ENCODE measurements at regions not wholly inside any gene's neighbourhood (a gene's known extent, or its start where the extent isn't known, plus 50 kb on each side); places are given as distances from the start of the nearest gene placed in this dataset.
"Not testable (repeated sequence)": the region's sequence is repeated elsewhere in the genome, so short reads cannot be mapped to it uniquely, and the experiment has no call there.

DNA sequence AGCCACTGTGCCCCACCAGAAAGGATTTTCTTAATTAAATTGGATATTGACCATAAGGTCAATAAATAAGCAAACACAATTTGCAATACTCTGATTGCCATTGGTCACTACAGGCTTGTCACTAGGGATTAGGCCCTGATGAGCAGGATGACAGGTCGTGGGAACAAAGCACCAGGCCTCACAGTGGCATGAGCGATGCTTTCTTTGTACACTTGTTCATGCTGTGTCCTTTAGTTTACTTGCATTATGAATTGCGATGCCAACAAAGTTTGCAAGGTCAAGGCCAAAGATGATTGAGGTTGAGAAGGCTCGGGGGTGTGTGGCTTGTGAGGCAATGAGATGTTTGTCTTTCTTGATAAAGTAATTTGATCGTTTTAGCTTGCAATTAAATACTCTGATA lies 136.0 kb downstream of the TTC8 start:
- DNase-seq, result no peak
- Mint-ChIP-seq H3K36me3 (ENCODE audit: low read depth) (no peaks in the 10 kb centered on the region), H3K4me3 (no peak overlapping the region), H3K27me3 (peaks cover 3% of the 10 kb centered on the region), H3K4me1 (no peaks in the 10 kb centered on the region), H3K9me3 (no peaks in the 10 kb centered on the region), H3K27ac (no peak overlapping the region)
- POLR2A ChIA-PET, result no interaction called here
- CTCF ChIA-PET, result no interaction called here

DNA sequence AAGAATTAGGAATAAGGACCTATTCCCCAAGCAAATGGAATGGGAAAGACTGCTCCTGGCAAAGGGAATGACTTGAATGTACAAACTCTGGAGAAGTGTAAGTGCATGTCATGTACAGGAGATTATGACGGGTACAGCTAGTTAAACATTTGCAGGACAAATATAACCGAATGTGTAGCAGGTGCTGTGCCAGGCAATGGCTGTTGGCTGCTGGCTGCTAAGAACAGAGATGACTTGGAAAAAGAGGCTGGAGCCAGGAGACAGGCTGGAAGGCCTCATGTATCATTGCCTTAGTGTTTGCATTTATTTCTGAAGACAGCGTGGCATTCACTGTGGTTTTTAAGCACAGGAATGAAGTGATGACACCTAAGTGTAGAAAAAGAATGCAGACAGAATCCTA lies 136.8 kb downstream of the TTC8 start:
- no peaks in the 10 kb centered on the region for H3K9me3 Mint-ChIP-seq
- no peak overlapping the region for H3K4me3 Mint-ChIP-seq
- CTCF ChIA-PET, result no interaction called here
- no peaks in the 10 kb centered on the region for H3K36me3 Mint-ChIP-seq (ENCODE audit: low read depth)
- no peak overlapping the region for H3K27ac Mint-ChIP-seq
- DNase-seq, result no peak
- H3K27me3 Mint-ChIP-seq, result peaks cover 3% of the 10 kb centered on the region
- POLR2A ChIA-PET, result no interaction called here
- H3K4me1 Mint-ChIP-seq, result no peaks in the 10 kb centered on the region

DNA sequence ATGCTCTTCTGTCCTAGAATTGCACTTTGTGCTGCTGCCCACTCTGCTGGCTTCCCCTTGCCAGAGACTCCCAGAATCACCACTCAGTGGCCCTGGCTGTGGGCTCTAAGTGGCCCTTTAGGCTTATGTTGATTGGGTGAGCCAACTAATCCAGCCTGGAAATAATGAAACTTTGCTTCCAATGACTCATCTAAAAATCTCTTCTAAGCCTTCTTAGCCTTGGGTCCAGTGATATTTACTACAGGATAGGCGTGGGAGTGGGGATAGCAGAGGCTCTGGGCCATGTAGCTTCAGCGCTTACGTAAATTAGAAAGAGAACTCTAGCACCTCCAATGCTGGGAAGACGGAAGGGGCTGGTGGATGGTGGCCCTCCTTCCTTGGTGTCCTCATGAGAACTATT lies 137.9 kb downstream of the TTC8 start:
- H3K4me3 Mint-ChIP-seq, result no peak overlapping the region
- H3K27ac Mint-ChIP-seq, result no peak overlapping the region
- POLR2A ChIA-PET, result no interaction called here
- DNase-seq, result no peak
- H3K36me3 Mint-ChIP-seq (ENCODE audit: low read depth), result no peaks in the 10 kb centered on the region
- H3K4me1 Mint-ChIP-seq, result no peaks in the 10 kb centered on the region
- CTCF ChIA-PET, result no interaction called here
- H3K27me3 Mint-ChIP-seq, result peaks cover 3% of the 10 kb centered on the region
- H3K9me3 Mint-ChIP-seq, result no peaks in the 10 kb centered on the region

DNA sequence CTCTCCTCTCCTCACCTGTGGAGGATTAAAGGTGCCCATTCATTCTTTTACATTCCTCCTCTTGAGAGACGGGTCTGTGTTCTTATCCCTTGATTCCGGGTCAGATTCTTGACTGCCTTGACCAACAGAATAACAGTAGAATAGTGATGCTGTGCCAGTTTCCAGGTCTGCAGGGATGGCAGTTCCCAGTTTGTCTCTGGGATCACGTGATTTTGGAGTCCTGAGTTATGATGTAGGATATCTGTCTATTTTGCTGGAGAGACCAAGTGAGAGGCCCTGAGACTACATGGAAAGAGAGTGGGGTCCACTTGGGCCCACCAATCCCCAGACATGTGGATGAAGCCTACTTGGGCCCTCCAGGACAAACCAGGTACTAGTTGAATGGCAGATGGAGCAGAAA lies 142.8 kb downstream of the TTC8 start:
- H3K36me3 Mint-ChIP-seq (ENCODE audit: low read depth), result no peaks in the 10 kb centered on the region
- no peak overlapping the region for H3K27ac Mint-ChIP-seq
- H3K27me3 Mint-ChIP-seq, result peaks cover 3% of the 10 kb centered on the region
- ChIA-PET CTCF (no interaction called here), POLR2A (no interaction called here)
- no peak overlapping the region for H3K4me3 Mint-ChIP-seq
- H3K4me1 Mint-ChIP-seq, result no peaks in the 10 kb centered on the region
- DNase-seq, result no peak
- H3K9me3 Mint-ChIP-seq, result no peaks in the 10 kb centered on the region

DNA sequence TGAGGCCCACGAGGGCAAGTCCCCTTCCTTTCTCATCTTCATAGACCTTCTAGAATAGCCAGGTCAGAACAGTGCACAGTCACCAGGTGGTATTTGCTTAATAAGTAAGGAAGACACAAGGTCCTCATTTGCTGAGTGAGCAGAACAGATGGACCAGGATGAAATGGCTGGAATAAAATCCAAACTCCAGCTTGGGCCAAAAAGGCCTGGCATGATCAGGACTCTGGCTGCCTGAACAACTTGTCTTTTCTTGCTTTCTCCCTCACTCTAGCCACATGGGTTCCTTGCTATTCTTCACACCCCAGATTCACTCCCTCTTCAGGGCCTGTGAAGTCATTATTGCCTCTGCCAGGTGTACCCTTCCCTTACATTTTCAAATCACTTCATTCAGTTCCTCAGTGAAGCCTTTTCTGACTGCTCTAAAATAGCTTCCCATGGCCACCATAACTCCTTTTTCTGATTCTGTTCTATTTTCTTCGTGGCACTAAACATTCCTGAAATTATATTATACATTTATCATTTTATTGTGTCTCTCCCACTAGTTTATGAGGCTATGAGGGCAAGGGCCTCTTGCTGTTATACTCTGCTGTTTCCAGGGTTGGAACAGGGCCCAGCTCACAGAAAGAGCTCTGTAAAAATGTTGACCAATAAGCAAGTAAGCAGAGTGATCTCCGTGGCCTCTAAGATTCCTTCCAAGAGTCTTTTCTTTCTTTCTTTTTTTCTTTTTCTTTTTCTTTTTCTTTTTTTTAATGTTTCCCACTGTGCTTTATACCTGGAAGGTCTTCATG lies 150.8 kb downstream of the TTC8 start:
- POLR2A ChIA-PET, result no interaction called here
- CTCF ChIA-PET, result no interaction called here
- DNase-seq, result no peak
- Mint-ChIP-seq H3K36me3 (ENCODE audit: low read depth) (no peaks in the 10 kb centered on the region), H3K9me3 (no peaks in the 10 kb centered on the region), H3K27me3 (peaks cover 14% of the 10 kb centered on the region), H3K4me3 (no peak overlapping the region), H3K4me1 (no peaks in the 10 kb centered on the region), H3K27ac (no peak overlapping the region)

DNA sequence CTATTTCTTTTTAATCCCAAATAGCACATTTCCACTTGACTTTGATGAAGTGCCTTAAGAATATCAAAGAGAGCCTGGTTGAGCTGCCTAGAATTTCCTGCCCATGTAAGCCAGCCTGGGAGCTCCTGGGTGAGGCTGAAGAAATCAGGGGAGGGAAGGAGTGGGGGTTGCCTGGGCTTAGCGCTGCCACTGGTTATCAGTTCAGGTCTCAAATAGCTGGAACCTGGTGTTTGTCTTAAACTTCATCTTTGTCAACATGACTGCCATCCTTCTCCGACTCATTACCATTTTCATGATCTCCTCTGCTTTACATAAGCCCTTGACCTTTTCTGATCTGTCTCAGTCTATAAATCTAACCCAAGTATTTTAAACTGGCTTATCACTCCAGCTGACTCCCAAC lies 151.5 kb downstream of the TTC8 start:
- Mint-ChIP-seq H3K4me1 (no peaks in the 10 kb centered on the region), H3K4me3 (no peak overlapping the region), H3K9me3 (no peaks in the 10 kb centered on the region), H3K36me3 (ENCODE audit: low read depth) (no peaks in the 10 kb centered on the region), H3K27ac (no peak overlapping the region), H3K27me3 (peaks cover 14% of the 10 kb centered on the region)
- POLR2A ChIA-PET, result no interaction called here
- DNase-seq, result no peak
- CTCF ChIA-PET, result no interaction called here

DNA sequence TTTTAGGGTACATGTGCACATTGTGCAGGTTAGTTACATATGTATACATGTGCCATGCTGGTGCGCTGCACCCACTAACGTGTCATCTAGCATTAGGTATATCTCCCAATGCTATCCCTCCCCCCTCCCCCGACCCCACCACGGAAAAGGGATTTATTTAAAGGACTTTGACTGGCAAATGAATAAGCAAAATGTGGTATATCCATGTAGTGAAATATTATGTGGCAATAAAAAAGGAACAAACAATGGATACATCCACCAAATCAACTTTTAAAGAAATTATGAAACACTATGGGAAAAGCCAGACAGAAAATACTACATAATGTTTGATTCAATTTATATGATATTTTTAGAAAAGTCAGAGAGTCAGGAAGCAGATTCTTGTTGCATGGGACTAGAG lies 156.5 kb downstream of the TTC8 start:
- H3K4me3 Mint-ChIP-seq; CTCF ChIA-PET; H3K36me3 Mint-ChIP-seq (ENCODE audit: low read depth); H3K9me3 Mint-ChIP-seq; DNase-seq; H3K27ac Mint-ChIP-seq; H3K4me1 Mint-ChIP-seq; POLR2A ChIA-PET: not testable (repeated sequence)
- peaks cover 14% of the 10 kb centered on the region for H3K27me3 Mint-ChIP-seq

DNA sequence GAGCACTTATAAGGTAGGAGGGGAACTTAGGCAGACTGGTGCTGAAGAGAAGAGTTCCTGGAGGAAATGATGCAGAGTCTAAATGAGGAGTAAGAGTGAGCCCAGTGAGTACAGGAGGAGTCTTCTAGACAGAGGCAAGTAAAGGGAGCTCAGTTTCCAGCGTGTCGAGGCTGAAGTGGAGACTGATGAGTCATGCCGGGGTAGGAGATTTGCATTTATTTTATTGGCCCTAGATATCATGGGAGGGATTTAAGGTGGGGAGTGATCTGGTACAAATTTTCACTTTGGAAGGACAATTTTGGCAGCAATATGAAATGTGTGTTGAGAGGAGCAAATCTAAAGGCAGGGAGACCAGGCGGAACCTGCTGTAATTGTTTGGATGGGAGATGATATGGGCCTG lies 157.5 kb downstream of the TTC8 start:
- Mint-ChIP-seq H3K27me3 (peaks cover 14% of the 10 kb centered on the region), H3K27ac (no peak overlapping the region), H3K4me1 (no peaks in the 10 kb centered on the region), H3K4me3 (no peak overlapping the region), H3K36me3 (ENCODE audit: low read depth) (no peaks in the 10 kb centered on the region), H3K9me3 (peaks cover 2% of the 10 kb centered on the region)
- no peak for DNase-seq
- ChIA-PET CTCF (no interaction called here), POLR2A (no interaction called here)

DNA sequence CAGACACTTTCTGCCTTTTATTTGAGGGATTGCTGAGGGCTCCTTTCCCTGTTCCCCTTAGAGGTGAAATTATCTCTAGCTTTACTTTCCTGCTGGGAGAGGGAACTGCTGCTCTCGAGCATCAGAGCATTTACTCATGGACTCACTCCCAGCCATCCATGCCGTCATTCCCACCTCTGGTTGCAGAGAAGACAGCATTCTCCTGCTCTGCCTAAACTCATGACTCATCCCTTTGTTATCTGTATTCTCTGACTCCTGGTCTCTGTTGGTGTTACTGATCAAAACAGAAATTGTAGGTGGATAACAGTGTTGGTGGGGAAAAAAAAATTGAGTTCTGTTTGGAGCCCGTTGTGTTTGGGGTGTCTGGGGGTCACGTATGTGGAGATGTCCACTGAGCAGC lies 159.3 kb downstream of the TTC8 start:
- ChIA-PET POLR2A (no interaction called here), CTCF (no interaction called here)
- no peaks in the 10 kb centered on the region for H3K4me1 Mint-ChIP-seq
- no peak overlapping the region for H3K27ac Mint-ChIP-seq
- H3K4me3 Mint-ChIP-seq, result no peak overlapping the region
- DNase-seq, result no peak
- peaks cover 8% of the 10 kb centered on the region for H3K27me3 Mint-ChIP-seq
- no peaks in the 10 kb centered on the region for H3K36me3 Mint-ChIP-seq (ENCODE audit: low read depth)
- peaks cover 2% of the 10 kb centered on the region for H3K9me3 Mint-ChIP-seq

DNA sequence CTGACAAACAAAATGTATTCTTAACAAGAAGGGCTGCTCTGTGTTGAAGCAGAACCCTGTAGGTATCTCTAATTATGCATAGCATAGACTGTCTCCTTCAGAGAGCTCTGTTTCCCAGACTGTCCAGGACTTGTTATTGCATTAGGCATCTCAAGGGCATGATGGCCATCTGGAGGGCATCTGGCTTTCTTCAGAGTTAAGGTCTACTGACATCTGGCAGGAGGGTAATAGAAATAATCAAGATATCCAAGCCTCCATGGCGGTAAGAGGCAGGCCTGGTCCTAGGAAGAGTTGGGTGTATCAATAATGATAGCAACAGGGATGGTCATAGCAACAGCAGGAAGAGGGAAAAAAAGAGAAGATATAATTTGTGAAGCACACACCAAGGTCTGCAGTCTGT lies 161.2 kb downstream of the TTC8 start:
- Mint-ChIP-seq H3K27me3 (no peaks in the 10 kb centered on the region), H3K4me3 (no peak overlapping the region), H3K9me3 (peaks cover 2% of the 10 kb centered on the region), H3K36me3 (ENCODE audit: low read depth) (no peaks in the 10 kb centered on the region), H3K27ac (no peak overlapping the region), H3K4me1 (no peaks in the 10 kb centered on the region)
- ChIA-PET POLR2A (no interaction called here), CTCF (no interaction called here)
- DNase-seq, result no peak

DNA sequence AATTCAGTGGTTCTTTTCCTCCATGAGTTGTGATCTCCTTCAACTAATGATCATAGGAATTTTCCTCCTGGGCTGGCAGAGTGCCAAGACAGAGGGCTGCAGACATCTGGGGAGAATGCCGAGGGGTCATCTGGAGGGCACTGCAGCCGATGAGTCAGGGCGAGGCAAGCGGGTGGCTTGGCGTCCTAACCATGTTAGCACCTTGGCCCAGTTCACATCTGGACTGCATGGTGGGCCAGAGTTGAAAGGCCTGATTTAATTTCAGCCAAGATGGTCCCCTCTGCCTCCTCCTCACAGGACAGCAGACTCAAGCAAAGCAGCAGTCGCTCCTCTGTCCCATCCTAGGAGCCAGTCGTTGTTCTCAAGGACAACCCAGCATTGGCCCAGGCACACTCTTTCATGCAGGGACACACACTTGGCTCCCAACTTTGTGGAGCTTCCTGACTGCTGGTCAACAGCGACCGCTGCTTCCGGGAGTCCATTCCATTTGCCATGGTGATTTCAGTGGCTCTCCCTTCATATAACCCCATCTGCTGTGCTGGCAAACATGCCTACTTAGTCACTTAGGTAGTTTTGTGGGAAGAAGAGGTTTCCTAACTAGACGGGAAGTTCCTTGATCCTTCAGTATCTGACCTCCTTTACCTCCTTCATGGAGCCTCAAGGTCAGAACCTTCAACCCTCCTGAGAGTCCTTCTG lies 161.8 kb downstream of the TTC8 start:
- Mint-ChIP-seq H3K27ac (no peak overlapping the region), H3K36me3 (ENCODE audit: low read depth) (no peaks in the 10 kb centered on the region), H3K4me1 (no peaks in the 10 kb centered on the region), H3K4me3 (no peak overlapping the region), H3K27me3 (no peaks in the 10 kb centered on the region), H3K9me3 (peaks cover 2% of the 10 kb centered on the region)
- POLR2A ChIA-PET, result no interaction called here
- CTCF ChIA-PET, result no interaction called here
- no peak for DNase-seq

DNA sequence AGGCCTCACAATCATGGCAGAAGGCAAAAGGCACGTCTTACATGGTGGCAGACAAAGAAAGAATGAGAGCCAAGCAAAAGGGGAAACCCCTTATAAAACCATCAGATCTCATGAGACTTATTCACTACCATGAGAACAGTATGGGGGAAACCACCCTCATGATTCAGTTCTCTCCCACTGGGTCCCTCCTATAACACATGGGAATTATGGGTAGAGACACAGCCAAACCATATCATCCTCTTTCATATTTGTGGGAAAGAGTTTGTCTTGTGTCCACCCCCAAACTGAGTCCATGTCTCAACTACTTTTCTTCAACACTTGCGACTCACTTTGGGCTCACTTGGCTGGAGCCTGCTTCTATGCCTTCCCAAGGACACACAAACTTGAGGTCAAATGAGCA lies 162.5 kb downstream of the TTC8 start:
- CTCF ChIA-PET; H3K27me3 Mint-ChIP-seq; POLR2A ChIA-PET; H3K9me3 Mint-ChIP-seq; H3K4me3 Mint-ChIP-seq; DNase-seq; H3K4me1 Mint-ChIP-seq; H3K36me3 Mint-ChIP-seq (ENCODE audit: low read depth); H3K27ac Mint-ChIP-seq: not testable (repeated sequence)

DNA sequence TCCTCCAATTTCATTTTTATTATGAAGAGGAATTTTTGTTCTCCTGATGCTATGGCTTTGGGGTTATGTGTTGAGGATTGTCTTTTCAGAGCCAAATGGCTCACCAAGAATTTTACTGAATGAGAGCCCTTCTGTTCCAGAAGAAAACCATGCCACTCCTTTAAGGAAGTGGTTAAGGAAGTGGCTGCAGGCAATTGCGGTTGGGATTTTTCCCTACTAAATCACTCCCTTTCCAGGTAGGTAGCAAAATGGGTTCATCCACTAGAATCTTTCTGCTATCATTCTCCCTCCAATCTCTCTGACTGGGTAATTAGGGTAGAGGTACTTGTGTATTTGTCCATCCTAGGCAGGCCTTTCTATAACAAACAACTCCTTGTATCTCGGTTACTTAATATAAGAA lies 163.1 kb downstream of the TTC8 start:
- ChIA-PET CTCF (interaction anchor here (1.3 kb wide), 1 partner anchor 39 kb away, joined by 4 read pairs; no protein-coding TSS in a partner anchor), POLR2A (no interaction called here)
- Mint-ChIP-seq H3K36me3 (ENCODE audit: low read depth) (no peaks in the 10 kb centered on the region), H3K4me1 (no peaks in the 10 kb centered on the region), H3K4me3 (no peak overlapping the region), H3K27me3 (no peaks in the 10 kb centered on the region), H3K9me3 (peaks cover 2% of the 10 kb centered on the region), H3K27ac (no peak overlapping the region)
- DNase-seq, result no peak

DNA sequence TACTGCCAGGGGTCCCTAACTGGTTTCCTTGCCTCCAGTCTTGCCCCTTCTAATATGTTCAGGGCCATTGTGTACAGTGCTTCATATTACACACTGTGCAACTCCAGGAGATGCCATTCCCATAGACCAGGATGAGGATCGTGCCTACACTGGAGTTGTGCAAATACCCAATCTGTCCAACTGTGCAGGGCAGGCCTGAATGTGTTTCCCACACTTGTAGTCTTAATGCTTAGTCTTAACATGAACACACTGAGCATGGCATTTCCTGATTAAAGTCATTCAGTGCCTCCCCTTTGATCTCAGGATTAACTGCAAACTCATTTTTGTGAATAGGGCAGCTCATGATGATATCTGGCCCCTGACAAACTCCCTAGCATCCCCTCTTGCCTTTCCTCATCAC lies 165.5 kb downstream of the TTC8 start:
- Mint-ChIP-seq H3K9me3 (peaks cover 2% of the 10 kb centered on the region), H3K4me1 (no peaks in the 10 kb centered on the region), H3K27me3 (no peaks in the 10 kb centered on the region), H3K36me3 (ENCODE audit: low read depth) (no peaks in the 10 kb centered on the region), H3K4me3 (no peak overlapping the region), H3K27ac (no peak overlapping the region)
- CTCF ChIA-PET, result no interaction called here
- POLR2A ChIA-PET, result no interaction called here
- no peak for DNase-seq
